GM23338 (cell line): ENCODE measurements at regions not wholly inside any gene's neighbourhood (a gene's known extent, or its start where the extent isn't known, plus 50 kb on each side); places are given as distances from the start of the nearest gene placed in this dataset.

Experiments
- ATAC-seq: fragments of 200-7000 bp; cut with Tn5 transposase; 3 replicates; pipeline ENCODE4 v1.9.1; 2020
- DNase-seq: peaks from one replicate; pipeline ENCODE4 v3.0.0-alpha.2; 2015; ENCODE audit warnings: low spot score
- H2AFZ ChIP-seq: fragments of 200-600 bp; sonication (generic); 2 replicates; pipeline ENCODE4 v1.8.0; 2016; ENCODE audit warnings: antibody characterized with exemption, mild to moderate bottlenecking, moderate library complexity
- H3F3A ChIP-seq: fragments of 200-600 bp; sonication (generic); replicated peaks from 2 replicates; pipeline ENCODE4 v1.8.0; 2017; ENCODE audit warnings: antibody characterized with exemption, mixed run types, low read depth
- H3K27ac ChIP-seq: fragments of 200-600 bp; sonication (generic); 2 replicates; pipeline ENCODE4 v1.6.1; 2016; ENCODE audit warnings: low read depth
- H3K27me3 ChIP-seq: fragments of 200-600 bp; sonication (generic); 2 replicates; pipeline ENCODE4 v1.8.0; 2016; ENCODE audit warnings: mild to moderate bottlenecking, mixed run types, moderate library complexity; ENCODE audit not compliant: insufficient read depth
- H3K36me3 ChIP-seq: fragments of 200-600 bp; sonication (generic); 2 replicates; pipeline ENCODE4 v1.8.0; 2016; ENCODE audit warnings: mild to moderate bottlenecking; ENCODE audit not compliant: insufficient read depth
- H3K4me1 ChIP-seq: fragments of 200-600 bp; sonication (generic); 2 replicates; pipeline ENCODE4 v1.8.0; 2016; ENCODE audit warnings: mild to moderate bottlenecking, moderate library complexity; ENCODE audit not compliant: insufficient read depth
- H3K4me2 ChIP-seq: fragments of 200-600 bp; sonication (generic); 2 replicates; pipeline ENCODE4 v1.7.1; 2017; ENCODE audit warnings: mixed run types
- H3K4me3 ChIP-seq: fragments of 200-600 bp; sonication (generic); 2 replicates; pipeline ENCODE4 v1.6.1; 2016; ENCODE audit warnings: mixed run types
- H3K79me2 ChIP-seq: fragments of 200-600 bp; sonication (generic); replicated peaks from 2 replicates; pipeline ENCODE4 v1.8.0; 2017; ENCODE audit warnings: mild to moderate bottlenecking; ENCODE audit not compliant: insufficient read depth
- H3K9me2 ChIP-seq: fragments of 200-600 bp; sonication (generic); 2 replicates; pipeline ENCODE4 v1.8.0; 2017; ENCODE audit not compliant: insufficient read depth
- H4K20me1 ChIP-seq: fragments of 200-600 bp; sonication (generic); replicated peaks from 2 replicates; pipeline ENCODE4 v1.8.0; 2017; ENCODE audit warnings: mild to moderate bottlenecking; ENCODE audit not compliant: insufficient read depth
- H3K27ac Mint-ChIP-seq: 2 replicates; pipeline ENCODE4 v1.8.0; 2020; ENCODE audit warnings: inconsistent platforms, mild to moderate bottlenecking, moderate library complexity, mixed read lengths
- H3K27me3 Mint-ChIP-seq: 3 replicates; pipeline ENCODE4 v1.8.0; 2022; ENCODE audit warnings: low read depth, mild to moderate bottlenecking, moderate library complexity, mixed read lengths, inconsistent platforms; ENCODE audit not compliant: insufficient read depth, poor library complexity
- H3K36me3 Mint-ChIP-seq: 3 replicates; pipeline ENCODE4 v1.8.0; 2021; ENCODE audit warnings: low read depth, mild to moderate bottlenecking, inconsistent platforms, moderate library complexity, mixed read lengths
- H3K4me1 Mint-ChIP-seq: 3 replicates; pipeline ENCODE4 v1.8.0; 2020; ENCODE audit warnings: mild to moderate bottlenecking, inconsistent platforms, mixed read lengths
- H3K4me3 Mint-ChIP-seq: 3 replicates; pipeline ENCODE4 v1.8.0; 2021; ENCODE audit warnings: moderate library complexity, mild to moderate bottlenecking, inconsistent platforms, mixed read lengths
- H3K9me3 Mint-ChIP-seq: 3 replicates; pipeline ENCODE4 v1.8.0; 2020; ENCODE audit warnings: moderate library complexity, mild to moderate bottlenecking, inconsistent platforms, mixed read lengths
- CREB1 ChIP-seq: fragments of 250-450 bp; sonication (Bioruptor Pico); IDR thresholded peaks from 2 replicates; pipeline ENCODE4 v1.5.0; 2020; ENCODE audit warnings: low read depth, mild to moderate bottlenecking, moderate library complexity
- CTCF ChIP-seq, 2 experiments: fragments of 200-600 bp in 1 of 2; sonication (generic) in 1 of 2; conservative IDR thresholded peaks; 2 replicates each; pipeline versions ENCODE4 v1.5.1 to v1.6.1; 2016 to 2017; ENCODE audit warnings: antibody characterized with exemption in 2 of 2, low read depth in 2 of 2, mild to moderate bottlenecking in 2 of 2, moderate library complexity in 1 of 2
- ETS1 ChIP-seq: IDR thresholded peaks from 2 replicates; pipeline ENCODE4 v1.6.1; 2016; ENCODE audit warnings: antibody characterized with exemption
- EZH2 ChIP-seq: fragments of 200-600 bp; sonication (generic); IDR thresholded peaks from one replicate; pipeline ENCODE4 v1.8.0; 2017; ENCODE audit warnings: antibody characterized with exemption, mild to moderate bottlenecking, low read depth; ENCODE audit not compliant: unreplicated experiment
- JUNB ChIP-seq: IDR thresholded peaks from one replicate; pipeline ENCODE4 v1.6.1; 2016; ENCODE audit warnings: antibody characterized with exemption; ENCODE audit not compliant: unreplicated experiment
- POLR2AphosphoS5 ChIP-seq: IDR thresholded peaks from 2 replicates; pipeline ENCODE4 v1.6.1; 2016; ENCODE audit warnings: antibody characterized with exemption, low read depth
- REST ChIP-seq: IDR thresholded peaks from one replicate; pipeline ENCODE4 v1.6.1; 2018; ENCODE audit warnings: antibody characterized with exemption; ENCODE audit not compliant: unreplicated experiment
- STAT1 ChIP-seq: IDR thresholded peaks from one replicate; pipeline ENCODE4 v1.6.1; 2016; ENCODE audit warnings: antibody characterized with exemption; ENCODE audit not compliant: unreplicated experiment
- ZNF114 ChIP-seq: fragments of 250-450 bp; sonication (Bioruptor Pico); IDR thresholded peaks from 2 replicates; pipeline ENCODE4 v1.5.0; 2020; ENCODE audit warnings: mild to moderate bottlenecking, moderate library complexity
- ZNF462 ChIP-seq: fragments of 250-450 bp; sonication (Bioruptor Pico); IDR thresholded peaks from 2 replicates; pipeline ENCODE4 v1.5.0; 2020; ENCODE audit warnings: mild to moderate bottlenecking, moderate library complexity

GRCh38 chr15:93860701-93861100 is 370.7 kb upstream of the MCTP2 start:
- no peak for ATAC-seq
- H3K9me2 ChIP-seq = no peaks in the 10 kb centered on the region
- no peaks in the 10 kb centered on the region for H3K27me3 Mint-ChIP-seq
- no peak overlapping the region for H3K27ac Mint-ChIP-seq
- no peaks in the 10 kb centered on the region for H3K79me2 ChIP-seq
- no peak overlapping the region for H3K4me3 Mint-ChIP-seq
- no peak overlapping the region for H3K4me3 ChIP-seq
- H3K36me3 Mint-ChIP-seq = no peaks in the 10 kb centered on the region
- H3K27me3 ChIP-seq = no peaks in the 10 kb centered on the region
- no peak overlapping the region for H3K27ac ChIP-seq
- TF ChIP-seq STAT1 = no peak
- no peaks in the 10 kb centered on the region for H3K36me3 ChIP-seq
- no peak overlapping the region for H2AFZ ChIP-seq
- no peaks in the 10 kb centered on the region for H3K9me3 Mint-ChIP-seq
- H3K4me2 ChIP-seq = no peak overlapping the region
- H3F3A ChIP-seq = no peaks in the 10 kb centered on the region
- no peaks in the 10 kb centered on the region; the same call in 2 of the 3 replicates for H3K4me1 Mint-ChIP-seq
- no peaks in the 10 kb centered on the region for H3K4me1 ChIP-seq
- no peaks in the 10 kb centered on the region for H4K20me1 ChIP-seq
- DNase-seq = no peak

- Histone ChIP-seq H2AFZ (no peak overlapping the region), H3K4me3 (no peak overlapping the region), H3K36me3 (no peaks in the 10 kb centered on the region), H3K4me2 (no peak overlapping the region), H3K27ac (no peak overlapping the region), H3K9me2 (0 out of 2 replicates have a peak, but pooled peaks cover 5% of the 10 kb centered on the region), H3K4me1 (no peaks in the 10 kb centered on the region), H4K20me1 (no peaks in the 10 kb centered on the region), H3K79me2 (no peaks in the 10 kb centered on the region), H3F3A (no peaks in the 10 kb centered on the region), H3K27me3 (no peaks in the 10 kb centered on the region)
- no peak for ATAC-seq
- no peak overlapping the region for H3K27ac Mint-ChIP-seq
- no peaks in the 10 kb centered on the region for H3K36me3 Mint-ChIP-seq
- no peaks in the 10 kb centered on the region for H3K27me3 Mint-ChIP-seq
- DNase-seq = no peak
- H3K9me3 Mint-ChIP-seq = no peaks in the 10 kb centered on the region
- no peak overlapping the region for H3K4me3 Mint-ChIP-seq
- H3K4me1 Mint-ChIP-seq = no peaks in the 10 kb centered on the region; the same call in 2 of the 3 replicates
- TF ChIP-seq JUNB = no peak
- no peak for TF ChIP-seq ZNF462 (CRISPR knock-in tag)
- TF ChIP-seq POLR2AphosphoS5 = no peak
- no peak for TF ChIP-seq REST
- TF ChIP-seq ETS1 = no peak
- TF ChIP-seq ZNF114 (CRISPR knock-in tag) = no peak
- TF ChIP-seq CTCF (conservative IDR thresholded peaks at IDR 0.05; ENCODE audit: low read depth in 2 of 2) = no peak
- no peak for TF ChIP-seq CREB1 (CRISPR knock-in tag)
- no peak for TF ChIP-seq EZH2
These were observed 372.2 kb upstream of the MCTP2 start for GRCh38 chr15:93859176-93859575.
